Fibroblast of the aortic adventitia (primary cell): ENCODE measurements at regions not wholly inside any gene's neighbourhood (a gene's known extent, or its start where the extent isn't known, plus 50 kb on each side); places are given as distances from the start of the nearest gene placed in this dataset.

Source experiments
- DNase-seq: peaks from one replicate; pipeline ENCODE4 v3.0.0-alpha.2; 2010; ENCODE audit warnings: low read depth
- H3K4me3 ChIP-seq: 2 replicates; pipeline ENCODE4 v1.5.1; 2011; ENCODE audit warnings: low read depth, mild to moderate bottlenecking, control low read depth, low read length, moderate library complexity
- TF ChIP-seq, protein P1 (sequence below): IDR thresholded peaks from 2 replicates; pipeline ENCODE4 v1.5.1; 2011; ENCODE audit warnings: mild to moderate bottlenecking, low read length, control low read depth, inconsistent platforms; ENCODE audit not compliant: insufficient read depth

GRCh38 chr2:228728961-228729360 is 542.1 kb downstream of the PID1 start:
- H3K4me3 ChIP-seq, result no peak overlapping the region
- TF ChIP-seq, protein P1, sequence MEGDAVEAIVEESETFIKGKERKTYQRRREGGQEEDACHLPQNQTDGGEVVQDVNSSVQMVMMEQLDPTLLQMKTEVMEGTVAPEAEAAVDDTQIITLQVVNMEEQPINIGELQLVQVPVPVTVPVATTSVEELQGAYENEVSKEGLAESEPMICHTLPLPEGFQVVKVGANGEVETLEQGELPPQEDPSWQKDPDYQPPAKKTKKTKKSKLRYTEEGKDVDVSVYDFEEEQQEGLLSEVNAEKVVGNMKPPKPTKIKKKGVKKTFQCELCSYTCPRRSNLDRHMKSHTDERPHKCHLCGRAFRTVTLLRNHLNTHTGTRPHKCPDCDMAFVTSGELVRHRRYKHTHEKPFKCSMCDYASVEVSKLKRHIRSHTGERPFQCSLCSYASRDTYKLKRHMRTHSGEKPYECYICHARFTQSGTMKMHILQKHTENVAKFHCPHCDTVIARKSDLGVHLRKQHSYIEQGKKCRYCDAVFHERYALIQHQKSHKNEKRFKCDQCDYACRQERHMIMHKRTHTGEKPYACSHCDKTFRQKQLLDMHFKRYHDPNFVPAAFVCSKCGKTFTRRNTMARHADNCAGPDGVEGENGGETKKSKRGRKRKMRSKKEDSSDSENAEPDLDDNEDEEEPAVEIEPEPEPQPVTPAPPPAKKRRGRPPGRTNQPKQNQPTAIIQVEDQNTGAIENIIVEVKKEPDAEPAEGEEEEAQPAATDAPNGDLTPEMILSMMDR, result no peak
- DNase-seq, result peak; percentile 7

- TF ChIP-seq, protein P1, result no peak
- DNase-seq, result no peak
- H3K4me3 ChIP-seq, result no peak overlapping the region
These were observed 543.5 kb upstream of the SPHKAP start for GRCh38 chr2:228725031-228725430.

DNA sequence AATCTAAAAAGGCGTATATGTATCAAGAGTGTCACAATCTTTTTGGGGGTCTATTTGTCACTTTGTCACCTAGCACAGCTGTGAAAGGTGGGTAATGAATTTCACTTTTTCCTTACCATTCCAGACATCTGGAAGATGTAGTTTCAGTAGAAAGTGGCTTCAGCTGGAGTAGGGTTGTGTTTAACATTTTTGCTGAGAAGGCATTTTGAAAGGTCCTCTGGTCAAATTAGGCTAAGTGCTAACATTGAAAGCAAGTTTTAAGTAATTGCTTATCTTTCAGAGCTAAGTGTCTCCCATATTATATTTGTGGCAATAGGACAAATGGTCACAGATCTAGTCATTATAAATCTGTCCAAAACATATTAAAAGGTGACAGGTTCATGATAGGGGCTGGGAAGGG is 542.1 kb upstream of the SPHKAP start:
- H3K4me3 ChIP-seq, result no peak overlapping the region
- TF ChIP-seq, protein P1, result no peak
- no peak for DNase-seq

- DNase-seq, result no peak
- no peak overlapping the region for H3K4me3 ChIP-seq
- TF ChIP-seq, protein P1, result no peak
These were observed 540.8 kb upstream of the SPHKAP start for GRCh38 chr2:228722311-228722710.

DNA sequence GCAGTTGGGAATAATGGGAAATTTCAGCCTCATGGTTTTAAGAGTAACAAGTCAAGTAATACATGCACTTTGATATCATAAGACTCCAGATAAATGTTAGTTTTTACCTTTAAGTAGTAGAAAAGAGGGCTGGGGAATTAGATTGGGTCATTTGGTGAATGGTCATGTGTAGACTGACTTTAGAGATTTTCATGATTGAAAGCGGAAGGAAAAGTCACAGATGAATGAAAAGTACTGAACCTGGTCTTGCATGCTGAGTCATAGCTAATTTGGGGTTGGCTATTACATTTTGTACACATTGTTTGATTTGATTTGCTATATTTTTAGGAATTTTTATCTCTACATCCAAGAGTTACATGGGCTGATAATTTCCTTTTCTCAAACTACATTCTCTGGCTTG is 539.4 kb upstream of the SPHKAP start:
- TF ChIP-seq, protein P1, result no peak
- H3K4me3 ChIP-seq, result no peak overlapping the region
- no peak for DNase-seq

DNA sequence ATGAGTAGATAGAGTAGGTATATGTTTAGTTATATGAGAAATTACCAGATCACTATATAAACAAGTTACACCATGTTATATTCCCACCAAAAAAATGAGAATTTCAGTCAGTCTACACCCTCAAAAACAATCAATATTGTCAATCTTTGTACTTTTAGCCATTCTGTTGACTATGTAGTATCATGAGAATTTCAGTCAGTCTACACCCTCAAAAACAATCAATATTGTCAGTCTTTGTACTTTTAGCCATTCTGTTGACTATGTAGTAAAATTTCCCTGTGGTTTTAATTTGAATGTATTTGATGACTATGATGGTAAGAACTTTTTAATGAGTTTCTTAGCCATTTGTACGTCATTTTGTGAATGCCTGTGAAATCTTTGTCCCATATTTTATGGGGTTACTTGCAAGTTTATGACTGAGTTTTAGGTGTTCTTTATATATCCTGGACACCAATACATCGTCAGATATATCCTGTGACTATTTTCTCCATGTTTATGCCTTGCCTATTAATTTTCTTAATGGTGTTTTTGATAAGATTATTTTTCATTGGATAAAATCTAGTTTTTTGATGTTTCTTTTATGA is 528.4 kb upstream of the SPHKAP start:
- DNase-seq, result no peak
- TF ChIP-seq, protein P1, result no peak

GRCh38 chr2:228707846-228708245 is 526.4 kb upstream of the SPHKAP start:
- no peak overlapping the region for H3K4me3 ChIP-seq
- TF ChIP-seq, protein P1, result no peak
- no peak for DNase-seq

More for the DNA sequence above, 528.4 kb upstream of the SPHKAP start:
- no peak overlapping the region for H3K4me3 ChIP-seq
